22Rv1 (cell line): ENCODE measurements at regions not wholly inside any gene's neighbourhood (a gene's known extent, or its start where the extent isn't known, plus 50 kb on each side); places are given as distances from the start of the nearest gene placed in this dataset.

Experiments
- H3K27ac ChIP-seq: fragments of 450-650 bp; 2 replicates; pipeline ENCODE4 v1.5.1; 2017
- CTCF ChIP-seq: fragments of 450-650 bp; IDR thresholded peaks from 2 replicates; pipeline ENCODE4 v1.5.1; 2017; ENCODE audit warnings: mild to moderate bottlenecking
- ZFX ChIP-seq: fragments of 450-650 bp; IDR thresholded peaks from 2 replicates; pipeline ENCODE4 v1.6.1; 2017; ENCODE audit warnings: antibody characterized with exemption, borderline replicate concordance

GRCh38 chr2:52112141-52112540, 1080.2 kb upstream of the NRXN1 start:
- H3K27ac ChIP-seq: no peak overlapping the region
- TF ChIP-seq CTCF (no peak), ZFX (no peak)

DNA sequence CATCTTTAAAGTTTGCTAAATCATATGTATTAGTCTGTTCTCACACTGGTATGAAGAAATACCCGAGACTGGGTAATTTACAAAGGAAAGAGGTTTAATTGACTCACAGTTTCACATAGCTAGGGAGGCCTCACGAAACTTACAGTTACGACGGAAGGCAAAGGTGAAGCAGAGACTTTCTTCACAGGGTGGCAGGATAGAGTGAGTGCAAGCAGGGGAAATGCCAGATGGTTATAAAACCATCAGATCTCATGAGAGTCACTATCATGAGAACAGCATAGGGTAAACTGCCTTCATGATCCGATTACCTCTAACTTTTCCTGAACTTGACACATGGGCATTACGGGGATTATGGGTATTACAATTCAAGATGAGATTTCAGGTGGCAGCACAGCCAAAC, 1075.2 kb upstream of the NRXN1 start:
- no peak overlapping the region for H3K27ac ChIP-seq
- TF ChIP-seq CTCF (no peak), ZFX (no peak)

GRCh38 chr2:52097071-52097470, 1065.1 kb upstream of the NRXN1 start:
- no peak overlapping the region for H3K27ac ChIP-seq
- no peak for TF ChIP-seq ZFX
- TF ChIP-seq CTCF: no peak

- TF ChIP-seq ZFX: no peak
- TF ChIP-seq CTCF: no peak
- no peak overlapping the region for H3K27ac ChIP-seq
Observed at GRCh38 chr2:52084759-52085158, 1052.8 kb upstream of the NRXN1 start.

DNA sequence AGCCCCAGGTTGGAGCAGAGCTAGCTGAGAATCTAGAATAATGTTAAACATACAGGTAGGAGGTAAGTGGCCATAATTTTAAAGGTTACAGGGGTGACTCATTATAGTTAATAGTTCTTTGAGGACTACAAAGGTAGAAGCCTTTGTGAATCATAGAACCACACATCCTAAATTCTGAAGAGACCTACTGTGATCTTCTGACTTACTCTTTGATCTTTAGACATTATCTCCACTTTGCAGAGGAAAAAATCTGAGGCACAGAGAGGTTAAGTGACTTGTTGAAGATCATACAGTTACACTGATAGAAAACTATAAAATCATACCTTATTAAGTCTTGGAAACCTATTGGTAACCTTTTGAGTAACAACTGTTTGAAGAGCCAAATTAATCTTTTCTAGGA, 1051.3 kb upstream of the NRXN1 start:
- no peak for TF ChIP-seq ZFX
- TF ChIP-seq CTCF: no peak
- no peak overlapping the region for H3K27ac ChIP-seq

- no peak overlapping the region for H3K27ac ChIP-seq
- TF ChIP-seq ZFX (no peak), CTCF (no peak)
Observed at GRCh38 chr2:52082646-52083045, 1050.7 kb upstream of the NRXN1 start.

DNA sequence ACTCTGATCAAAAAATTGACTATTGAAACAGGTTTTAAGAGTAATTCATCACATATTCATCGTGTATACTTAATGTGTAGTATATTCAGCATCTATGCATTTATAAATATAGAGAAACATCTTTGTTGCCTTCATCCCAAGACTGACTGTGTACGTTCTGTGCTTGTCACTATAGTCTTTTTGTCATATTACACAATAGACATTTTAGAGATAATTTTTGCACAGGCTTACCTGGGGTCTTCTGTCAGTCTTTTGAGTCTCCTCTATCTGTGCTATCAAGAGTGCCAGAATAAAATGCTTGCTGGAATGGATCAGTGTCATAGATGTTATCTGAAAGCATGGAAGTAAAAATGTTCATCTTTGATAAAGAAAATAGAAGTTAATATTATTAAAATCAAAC, 1047.7 kb upstream of the NRXN1 start:
- no peak for TF ChIP-seq CTCF
- TF ChIP-seq ZFX: no peak
- H3K27ac ChIP-seq: no peak overlapping the region
